ENCODE measurements at regions not wholly inside any gene's neighbourhood (a gene's known extent, or its start where the extent isn't known, plus 50 kb on each side); places are given as distances from the start of the nearest gene placed in this dataset.

DNA sequence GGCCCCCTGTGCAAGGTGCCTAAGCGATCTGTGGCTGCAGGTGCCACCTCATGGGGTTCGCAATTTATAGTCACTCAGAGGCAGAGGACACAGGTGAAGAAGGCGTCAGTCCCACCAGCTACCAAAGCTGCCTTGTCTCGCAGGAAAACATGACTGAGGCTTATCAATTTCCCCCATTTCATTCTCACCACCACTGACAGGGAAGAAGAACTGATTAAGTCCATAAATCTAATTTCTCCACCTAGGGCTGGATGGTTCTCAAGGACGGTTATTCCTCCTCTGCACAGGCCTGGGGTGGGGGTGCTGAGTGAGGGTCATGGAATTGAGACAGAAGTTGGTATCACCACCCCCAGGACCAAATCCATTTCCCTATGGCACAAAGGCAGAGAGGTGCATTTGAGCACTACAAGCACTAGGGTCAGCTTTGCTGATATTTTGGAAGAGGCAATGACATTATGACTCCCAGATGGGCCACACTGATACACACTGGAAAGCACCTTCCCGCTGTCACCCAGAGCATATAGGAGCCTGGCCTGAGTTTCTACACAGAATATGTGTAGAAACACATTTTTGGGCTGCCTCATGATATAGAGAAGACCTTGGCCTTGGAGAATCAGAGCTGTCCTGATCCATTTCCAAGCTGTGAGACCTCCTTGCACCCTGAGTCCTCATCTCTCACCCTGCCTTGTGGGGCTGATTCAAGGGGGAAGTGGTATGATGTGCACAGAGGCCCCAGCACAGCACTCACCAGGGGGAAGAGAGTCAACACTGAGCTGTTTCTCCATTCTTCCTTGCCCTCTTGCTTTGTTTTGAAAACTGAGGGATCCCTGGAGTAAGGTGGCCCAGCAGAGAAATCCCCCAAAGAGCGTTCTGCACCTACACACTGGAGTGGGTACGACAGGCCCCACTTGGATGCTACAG lies 59.4 kb downstream of the PITPNM2 start:
- Histone ChIP-seq H3K9me3 (no peaks in the 10 kb centered on the region), H3K27ac (no peak overlapping the region), H3K4me3 (no peak overlapping the region), H3K36me3 (no peaks in the 10 kb centered on the region), H3K27me3 (no peaks in the 10 kb centered on the region), H3K4me1 (peaks cover 7 to 37% (median 20%) of the 10 kb centered on the region in 4 donors)
- TF ChIP-seq, protein P1, sequence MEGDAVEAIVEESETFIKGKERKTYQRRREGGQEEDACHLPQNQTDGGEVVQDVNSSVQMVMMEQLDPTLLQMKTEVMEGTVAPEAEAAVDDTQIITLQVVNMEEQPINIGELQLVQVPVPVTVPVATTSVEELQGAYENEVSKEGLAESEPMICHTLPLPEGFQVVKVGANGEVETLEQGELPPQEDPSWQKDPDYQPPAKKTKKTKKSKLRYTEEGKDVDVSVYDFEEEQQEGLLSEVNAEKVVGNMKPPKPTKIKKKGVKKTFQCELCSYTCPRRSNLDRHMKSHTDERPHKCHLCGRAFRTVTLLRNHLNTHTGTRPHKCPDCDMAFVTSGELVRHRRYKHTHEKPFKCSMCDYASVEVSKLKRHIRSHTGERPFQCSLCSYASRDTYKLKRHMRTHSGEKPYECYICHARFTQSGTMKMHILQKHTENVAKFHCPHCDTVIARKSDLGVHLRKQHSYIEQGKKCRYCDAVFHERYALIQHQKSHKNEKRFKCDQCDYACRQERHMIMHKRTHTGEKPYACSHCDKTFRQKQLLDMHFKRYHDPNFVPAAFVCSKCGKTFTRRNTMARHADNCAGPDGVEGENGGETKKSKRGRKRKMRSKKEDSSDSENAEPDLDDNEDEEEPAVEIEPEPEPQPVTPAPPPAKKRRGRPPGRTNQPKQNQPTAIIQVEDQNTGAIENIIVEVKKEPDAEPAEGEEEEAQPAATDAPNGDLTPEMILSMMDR (IDR thresholded peaks at IDR 0.05): no peak
- intact Hi-C loops (cut with DNase I; ENCODE audit: low total_unique reads): no loop called here
- no peak for DNase-seq

DNA sequence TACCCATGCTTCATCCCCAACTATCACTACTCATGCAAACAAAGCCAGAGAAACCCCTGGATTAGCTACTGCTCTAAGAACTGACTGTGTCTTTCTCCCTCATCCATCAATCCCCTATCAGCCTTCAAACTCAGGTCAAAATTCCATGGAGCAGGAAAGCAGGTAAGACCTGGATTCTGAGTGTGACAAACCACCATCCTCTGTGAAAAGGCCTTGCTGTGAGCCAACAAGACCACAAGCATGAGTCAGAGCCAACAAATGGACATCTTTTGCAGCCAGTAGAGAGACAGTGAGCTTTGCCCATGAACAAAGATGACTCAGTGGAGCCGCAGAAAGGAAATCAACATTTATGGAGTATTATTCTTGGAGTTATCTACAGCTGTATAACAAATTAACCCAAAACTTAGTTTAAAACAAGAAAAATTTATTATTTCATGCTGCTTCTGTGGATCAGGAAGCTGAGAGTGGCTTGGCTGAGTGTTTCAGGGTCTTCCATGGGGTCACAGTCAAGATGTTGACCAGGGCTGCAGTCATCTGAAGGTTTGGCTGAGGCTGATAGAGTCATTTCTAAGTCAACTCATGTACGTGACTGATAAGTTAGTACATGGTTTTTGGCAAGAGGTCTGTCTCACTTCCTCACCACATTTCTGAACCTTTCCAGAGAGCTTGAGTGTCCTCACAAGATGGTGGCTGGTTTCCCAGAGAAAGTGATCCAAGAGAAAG lies 61.1 kb downstream of the PITPNM2 start:
- Histone ChIP-seq H3K4me1 (peaks cover 7 to 26% (median 16%) of the 10 kb centered on the region in 4 donors), H3K27ac (no peak overlapping the region), H3K27me3 (no peaks in the 10 kb centered on the region), H3K36me3 (no peaks in the 10 kb centered on the region), H3K4me3 (no peak overlapping the region), H3K9me3 (no peaks in the 10 kb centered on the region)
- TF ChIP-seq, protein P1 (IDR thresholded peaks at IDR 0.05): no peak
- DNase-seq: no peak
- intact Hi-C loops (cut with DNase I; ENCODE audit: low total_unique reads): no loop called here

DNA sequence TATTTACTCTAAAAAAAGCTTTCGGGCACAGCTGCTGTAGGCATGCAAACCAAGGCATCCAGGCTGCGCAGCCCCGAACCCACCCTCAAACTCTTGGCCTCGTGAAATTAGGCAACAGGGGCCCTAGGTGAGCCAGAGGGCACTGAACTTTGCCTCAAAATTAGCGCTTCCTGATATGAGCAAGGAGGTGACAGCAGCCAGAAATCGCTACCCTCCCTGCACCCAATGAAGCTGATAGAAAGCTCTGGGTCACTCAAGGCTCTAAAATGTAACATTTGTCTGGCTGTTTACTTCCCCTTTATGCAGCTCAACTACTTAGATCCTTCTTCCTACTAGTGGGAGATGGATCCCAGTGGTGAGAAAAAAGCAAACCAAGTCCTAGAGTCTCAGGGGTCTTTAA lies 61.8 kb downstream of the PITPNM2 start:
- Histone ChIP-seq H3K36me3 (no peaks in the 10 kb centered on the region), H3K27me3 (no peaks in the 10 kb centered on the region), H3K4me1 (peaks cover 5 to 19% (median 10%) of the 10 kb centered on the region in 4 donors), H3K4me3 (no peak overlapping the region), H3K27ac (no peak overlapping the region), H3K9me3 (no peaks in the 10 kb centered on the region)
- intact Hi-C loops (cut with DNase I; ENCODE audit: low total_unique reads): no loop called here
- TF ChIP-seq, protein P1 (IDR thresholded peaks at IDR 0.05): no peak
- no peak for DNase-seq

GRCh38 chr12:123085730-123086487 lies 65.0 kb downstream of the PITPNM2 start:
- Histone ChIP-seq H3K4me1 (peaks cover 0 to 12% (median 3%) of the 10 kb centered on the region in 4 donors), H3K36me3 (no peaks in the 10 kb centered on the region), H3K9me3 (no peaks in the 10 kb centered on the region), H3K27me3 (no peaks in the 10 kb centered on the region), H3K4me3 (no peak overlapping the region), H3K27ac (no peak overlapping the region)
- TF ChIP-seq, protein P1 (IDR thresholded peaks at IDR 0.05): no peak
- DNase-seq: no peak
- intact Hi-C loops (cut with DNase I; ENCODE audit: low total_unique reads): no loop called here

- peaks cover 0 to 10% (median 3%) of the 10 kb centered on the region in 4 donors for H3K4me1 ChIP-seq
- H3K36me3 ChIP-seq: no peaks in the 10 kb centered on the region
- no peaks in the 10 kb centered on the region for H3K9me3 ChIP-seq
- no peak overlapping the region for H3K4me3 ChIP-seq
- intact Hi-C loops (cut with DNase I; ENCODE audit: low total_unique reads): no loop called here
- H3K27me3 ChIP-seq: no peaks in the 10 kb centered on the region
- TF ChIP-seq, protein P1 (IDR thresholded peaks at IDR 0.05): no peak
- DNase-seq: no peak
- H3K27ac ChIP-seq: no peak overlapping the region
Observed at GRCh38 chr12:123085066-123085465, 65.8 kb downstream of the PITPNM2 start.

All from tibial artery (tissue), 4 donors.